SK-N-SH treated with all-trans-retinoic acid at 6 μM for 48 hours (cell line): ENCODE measurements at regions not wholly inside any gene's neighbourhood (a gene's known extent, or its start where the extent isn't known, plus 50 kb on each side); places are given as distances from the start of the nearest gene placed in this dataset.

Experiments
- ATAC-seq: fragments of 200-7000 bp; cut with Tn5 transposase; 3 replicates; pipeline ENCODE4 v1.9.1; 2020; ENCODE audit warnings: mild to moderate bottlenecking, moderate library complexity
- ARNTL ChIP-seq: fragments of 450-650 bp; formaldehyde crosslinking; IDR thresholded peaks from 2 replicates; pipeline ENCODE4 v1.5.0; 2020; ENCODE audit warnings: low read depth, mild to moderate bottlenecking, moderate library complexity, borderline replicate concordance
- BACH2 ChIP-seq: fragments of 250-450 bp; sonication (Bioruptor Pico); IDR thresholded peaks from 2 replicates; pipeline ENCODE4 v1.9.0; 2021; ENCODE audit warnings: mild to moderate bottlenecking, borderline replicate concordance
- CREB5 ChIP-seq: fragments of 250-450 bp; sonication (Bioruptor Pico); IDR thresholded peaks from 2 replicates; pipeline ENCODE4 v1.5.1; 2020; ENCODE audit warnings: low read depth, mild to moderate bottlenecking, moderate library complexity
- CSDC2 ChIP-seq: fragments of 250-450 bp; sonication (Bioruptor Pico); IDR thresholded peaks from 2 replicates; pipeline ENCODE4 v1.5.0; 2020; ENCODE audit warnings: mild to moderate bottlenecking, moderate library complexity
- GLIS3 ChIP-seq: fragments of 250-450 bp; sonication (Bioruptor Pico); IDR thresholded peaks from 2 replicates; pipeline ENCODE4 v1.5.0; 2020; ENCODE audit warnings: mild to moderate bottlenecking, moderate library complexity
- ISL1 ChIP-seq: fragments of 250-450 bp; sonication (Bioruptor Pico); IDR thresholded peaks from 2 replicates; pipeline ENCODE4 v2.1.2; 2022; ENCODE audit warnings: mild to moderate bottlenecking, moderate library complexity
- OSR1 ChIP-seq: fragments of 250-450 bp; sonication (Bioruptor Pico); IDR thresholded peaks from 2 replicates; pipeline ENCODE4 v1.8.0; 2022; ENCODE audit warnings: moderate library complexity, mild to moderate bottlenecking, inconsistent platforms
- PPARA ChIP-seq: fragments of 250-450 bp; sonication (Bioruptor Pico); IDR thresholded peaks from 2 replicates; pipeline ENCODE4 v1.5.0; 2020; ENCODE audit warnings: mild to moderate bottlenecking, borderline replicate concordance
- RARB ChIP-seq: fragments of 250-450 bp; sonication (Bioruptor Pico); IDR thresholded peaks from 2 replicates; pipeline ENCODE4 v1.8.0; 2021; ENCODE audit warnings: mild to moderate bottlenecking, moderate library complexity
- SNAI2 ChIP-seq: fragments of 250-450 bp; sonication (Bioruptor Pico); IDR thresholded peaks from 2 replicates; pipeline ENCODE4 v1.5.0; 2020; ENCODE audit warnings: mild to moderate bottlenecking, moderate library complexity
- TCF4 ChIP-seq: fragments of 250-450 bp; sonication (Bioruptor Pico); IDR thresholded peaks from 2 replicates; pipeline ENCODE4 v1.8.0; 2021; ENCODE audit warnings: mild to moderate bottlenecking, moderate library complexity, borderline replicate concordance
- TOX ChIP-seq: fragments of 250-450 bp; sonication (Bioruptor Pico); IDR thresholded peaks from 2 replicates; pipeline ENCODE4 v1.8.0; 2021; ENCODE audit warnings: mild to moderate bottlenecking, moderate library complexity, borderline replicate concordance
- ZC3H10 ChIP-seq: fragments of 250-450 bp; sonication (Bioruptor Pico); IDR thresholded peaks from 2 replicates; pipeline ENCODE4 v1.5.1; 2021; ENCODE audit warnings: mild to moderate bottlenecking, moderate library complexity
- ZFP3 ChIP-seq: fragments of 250-450 bp; sonication (Bioruptor Pico); IDR thresholded peaks from 2 replicates; pipeline ENCODE4 v1.5.0; 2020; ENCODE audit warnings: mild to moderate bottlenecking, moderate library complexity
- ZFP30 ChIP-seq: fragments of 450-650 bp; formaldehyde crosslinking; IDR thresholded peaks from 2 replicates; pipeline ENCODE4 v1.5.0; 2022; ENCODE audit warnings: mild to moderate bottlenecking, moderate library complexity
- ZNF565 ChIP-seq: fragments of 450-650 bp; formaldehyde crosslinking; conservative IDR thresholded peaks from 2 replicates; pipeline ENCODE4 v1.5.0; 2020; ENCODE audit warnings: low read depth, mild to moderate bottlenecking, moderate library complexity
- ZNF8 ChIP-seq: fragments of 450-650 bp; formaldehyde crosslinking; IDR thresholded peaks from 2 replicates; pipeline ENCODE4 v1.5.0; 2020; ENCODE audit warnings: mild to moderate bottlenecking, moderate library complexity
- TF ChIP-seq, protein P1 (sequence below): fragments of 250-450 bp; sonication (Bioruptor Pico); IDR thresholded peaks from 2 replicates; pipeline ENCODE4 v1.8.0; 2020; ENCODE audit warnings: mild to moderate bottlenecking, moderate library complexity, borderline replicate concordance
- TF ChIP-seq, protein P2 (sequence below): fragments of 250-450 bp; sonication (Bioruptor Pico); IDR thresholded peaks from 2 replicates; pipeline ENCODE4 v1.8.0; 2021; ENCODE audit warnings: low read depth, mild to moderate bottlenecking, moderate library complexity, borderline replicate concordance
- TF ChIP-seq, protein P3 (sequence below): fragments of 250-450 bp; sonication (Bioruptor Pico); IDR thresholded peaks from 2 replicates; pipeline ENCODE4 v1.5.0; 2020; ENCODE audit warnings: mild to moderate bottlenecking, moderate library complexity
- TF ChIP-seq, protein P4 (sequence below): fragments of 250-450 bp; sonication (Bioruptor Pico); IDR thresholded peaks from 2 replicates; pipeline ENCODE4 v1.5.1; 2021; ENCODE audit warnings: mild to moderate bottlenecking, moderate library complexity

GRCh38 chr4:179465131-179465797, 2023.0 kb upstream of the AGA start:
- no peak for TF ChIP-seq ZFP3 (CRISPR knock-in tag)
- no peak for TF ChIP-seq OSR1 (CRISPR knock-in tag)
- TF ChIP-seq, protein P1, sequence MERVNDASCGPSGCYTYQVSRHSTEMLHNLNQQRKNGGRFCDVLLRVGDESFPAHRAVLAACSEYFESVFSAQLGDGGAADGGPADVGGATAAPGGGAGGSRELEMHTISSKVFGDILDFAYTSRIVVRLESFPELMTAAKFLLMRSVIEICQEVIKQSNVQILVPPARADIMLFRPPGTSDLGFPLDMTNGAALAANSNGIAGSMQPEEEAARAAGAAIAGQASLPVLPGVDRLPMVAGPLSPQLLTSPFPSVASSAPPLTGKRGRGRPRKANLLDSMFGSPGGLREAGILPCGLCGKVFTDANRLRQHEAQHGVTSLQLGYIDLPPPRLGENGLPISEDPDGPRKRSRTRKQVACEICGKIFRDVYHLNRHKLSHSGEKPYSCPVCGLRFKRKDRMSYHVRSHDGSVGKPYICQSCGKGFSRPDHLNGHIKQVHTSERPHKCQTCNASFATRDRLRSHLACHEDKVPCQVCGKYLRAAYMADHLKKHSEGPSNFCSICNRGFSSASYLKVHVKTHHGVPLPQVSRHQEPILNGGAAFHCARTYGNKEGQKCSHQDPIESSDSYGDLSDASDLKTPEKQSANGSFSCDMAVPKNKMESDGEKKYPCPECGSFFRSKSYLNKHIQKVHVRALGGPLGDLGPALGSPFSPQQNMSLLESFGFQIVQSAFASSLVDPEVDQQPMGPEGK (CRISPR knock-in tag), result no peak
- TF ChIP-seq, protein P2, sequence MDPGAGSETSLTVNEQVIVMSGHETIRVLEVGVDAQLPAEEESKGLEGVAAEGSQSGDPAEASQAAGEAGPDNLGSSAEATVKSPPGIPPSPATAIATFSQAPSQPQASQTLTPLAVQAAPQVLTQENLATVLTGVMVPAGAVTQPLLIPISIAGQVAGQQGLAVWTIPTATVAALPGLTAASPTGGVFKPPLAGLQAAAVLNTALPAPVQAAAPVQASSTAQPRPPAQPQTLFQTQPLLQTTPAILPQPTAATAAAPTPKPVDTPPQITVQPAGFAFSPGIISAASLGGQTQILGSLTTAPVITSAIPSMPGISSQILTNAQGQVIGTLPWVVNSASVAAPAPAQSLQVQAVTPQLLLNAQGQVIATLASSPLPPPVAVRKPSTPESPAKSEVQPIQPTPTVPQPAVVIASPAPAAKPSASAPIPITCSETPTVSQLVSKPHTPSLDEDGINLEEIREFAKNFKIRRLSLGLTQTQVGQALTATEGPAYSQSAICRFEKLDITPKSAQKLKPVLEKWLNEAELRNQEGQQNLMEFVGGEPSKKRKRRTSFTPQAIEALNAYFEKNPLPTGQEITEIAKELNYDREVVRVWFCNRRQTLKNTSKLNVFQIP (CRISPR knock-in tag), result no peak
- no peak for TF ChIP-seq RARB (CRISPR knock-in tag)
- no peak for TF ChIP-seq BACH2 (CRISPR knock-in tag)
- TF ChIP-seq ISL1 (CRISPR knock-in tag), result no peak
- TF ChIP-seq SNAI2, result no peak
- TF ChIP-seq CREB5 (CRISPR knock-in tag), result no peak
- no peak for TF ChIP-seq CSDC2 (CRISPR knock-in tag)
- TF ChIP-seq TOX (CRISPR knock-in tag), result no peak
- no peak for TF ChIP-seq ARNTL (CRISPR knock-in tag)
- no peak for ATAC-seq

DNA sequence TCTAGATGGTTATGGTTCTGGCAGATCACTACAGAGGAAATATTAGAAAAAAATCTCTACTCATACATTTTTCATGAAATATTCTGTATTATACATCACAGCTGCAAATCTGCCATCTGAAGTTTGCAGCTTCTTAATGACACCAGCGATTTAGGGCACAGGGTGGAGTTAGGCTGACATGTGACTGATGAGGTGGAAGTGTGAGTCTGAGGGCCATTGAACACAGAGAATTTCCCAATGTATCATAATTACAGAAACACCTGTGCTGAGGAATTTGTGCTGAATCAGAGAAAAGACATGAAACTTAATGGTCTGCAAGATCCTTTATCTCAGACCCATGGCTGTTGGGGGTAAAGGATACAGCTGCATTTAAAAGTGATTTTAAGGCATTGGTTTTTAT, 2025.6 kb upstream of the AGA start:
- no peak for TF ChIP-seq TOX (CRISPR knock-in tag)
- no peak for TF ChIP-seq ZFP3 (CRISPR knock-in tag)
- TF ChIP-seq GLIS3 (CRISPR knock-in tag), result no peak
- TF ChIP-seq, protein P3, sequence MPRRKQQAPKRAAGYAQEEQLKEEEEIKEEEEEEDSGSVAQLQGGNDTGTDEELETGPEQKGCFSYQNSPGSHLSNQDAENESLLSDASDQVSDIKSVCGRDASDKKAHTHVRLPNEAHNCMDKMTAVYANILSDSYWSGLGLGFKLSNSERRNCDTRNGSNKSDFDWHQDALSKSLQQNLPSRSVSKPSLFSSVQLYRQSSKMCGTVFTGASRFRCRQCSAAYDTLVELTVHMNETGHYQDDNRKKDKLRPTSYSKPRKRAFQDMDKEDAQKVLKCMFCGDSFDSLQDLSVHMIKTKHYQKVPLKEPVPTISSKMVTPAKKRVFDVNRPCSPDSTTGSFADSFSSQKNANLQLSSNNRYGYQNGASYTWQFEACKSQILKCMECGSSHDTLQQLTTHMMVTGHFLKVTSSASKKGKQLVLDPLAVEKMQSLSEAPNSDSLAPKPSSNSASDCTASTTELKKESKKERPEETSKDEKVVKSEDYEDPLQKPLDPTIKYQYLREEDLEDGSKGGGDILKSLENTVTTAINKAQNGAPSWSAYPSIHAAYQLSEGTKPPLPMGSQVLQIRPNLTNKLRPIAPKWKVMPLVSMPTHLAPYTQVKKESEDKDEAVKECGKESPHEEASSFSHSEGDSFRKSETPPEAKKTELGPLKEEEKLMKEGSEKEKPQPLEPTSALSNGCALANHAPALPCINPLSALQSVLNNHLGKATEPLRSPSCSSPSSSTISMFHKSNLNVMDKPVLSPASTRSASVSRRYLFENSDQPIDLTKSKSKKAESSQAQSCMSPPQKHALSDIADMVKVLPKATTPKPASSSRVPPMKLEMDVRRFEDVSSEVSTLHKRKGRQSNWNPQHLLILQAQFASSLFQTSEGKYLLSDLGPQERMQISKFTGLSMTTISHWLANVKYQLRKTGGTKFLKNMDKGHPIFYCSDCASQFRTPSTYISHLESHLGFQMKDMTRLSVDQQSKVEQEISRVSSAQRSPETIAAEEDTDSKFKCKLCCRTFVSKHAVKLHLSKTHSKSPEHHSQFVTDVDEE (CRISPR knock-in tag), result no peak
- TF ChIP-seq ZNF565 (CRISPR knock-in tag), result no peak
- TF ChIP-seq, protein P4, sequence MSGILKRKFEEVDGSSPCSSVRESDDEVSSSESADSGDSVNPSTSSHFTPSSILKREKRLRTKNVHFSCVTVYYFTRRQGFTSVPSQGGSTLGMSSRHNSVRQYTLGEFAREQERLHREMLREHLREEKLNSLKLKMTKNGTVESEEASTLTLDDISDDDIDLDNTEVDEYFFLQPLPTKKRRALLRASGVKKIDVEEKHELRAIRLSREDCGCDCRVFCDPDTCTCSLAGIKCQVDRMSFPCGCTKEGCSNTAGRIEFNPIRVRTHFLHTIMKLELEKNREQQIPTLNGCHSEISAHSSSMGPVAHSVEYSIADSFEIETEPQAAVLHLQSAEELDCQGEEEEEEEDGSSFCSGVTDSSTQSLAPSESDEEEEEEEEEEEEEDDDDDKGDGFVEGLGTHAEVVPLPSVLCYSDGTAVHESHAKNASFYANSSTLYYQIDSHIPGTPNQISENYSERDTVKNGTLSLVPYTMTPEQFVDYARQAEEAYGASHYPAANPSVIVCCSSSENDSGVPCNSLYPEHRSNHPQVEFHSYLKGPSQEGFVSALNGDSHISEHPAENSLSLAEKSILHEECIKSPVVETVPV (CRISPR knock-in tag), result no peak
- TF ChIP-seq ZFP30 (CRISPR knock-in tag), result no peak
- TF ChIP-seq CREB5 (CRISPR knock-in tag), result no peak
- no peak for TF ChIP-seq SNAI2
- TF ChIP-seq, protein P1 (CRISPR knock-in tag), result no peak
- TF ChIP-seq TCF4 (CRISPR knock-in tag), result no peak
- no peak for TF ChIP-seq ZC3H10
- TF ChIP-seq ISL1 (CRISPR knock-in tag), result no peak
- TF ChIP-seq ZNF8 (CRISPR knock-in tag), result no peak
- TF ChIP-seq BACH2 (CRISPR knock-in tag), result no peak
- no peak for TF ChIP-seq PPARA (CRISPR knock-in tag)
- no peak for TF ChIP-seq CSDC2 (CRISPR knock-in tag)

More for the DNA sequence above, 2025.6 kb upstream of the AGA start:
- ATAC-seq, result no peak
